Fibroblast of pulmonary artery (primary cell): ENCODE measurements at regions not wholly inside any gene's neighbourhood (a gene's known extent, or its start where the extent isn't known, plus 50 kb on each side); places are given as distances from the start of the nearest gene placed in this dataset.

Experiments
- DNase-seq: peaks from one replicate; pipeline ENCODE4 v3.0.0-alpha.2; 2010; ENCODE audit warnings: low read depth
- H3K4me3 ChIP-seq: replicated peaks from 2 replicates; pipeline ENCODE4 v1.5.1; 2011; ENCODE audit warnings: low read depth, mild to moderate bottlenecking, control low read depth, low read length, moderate library complexity
- TF ChIP-seq, protein P1 (sequence below): IDR thresholded peaks from 2 replicates; pipeline ENCODE4 v1.5.1; 2011; ENCODE audit warnings: mild to moderate bottlenecking, control low read depth, low read length, inconsistent platforms; ENCODE audit errors: missing control alignments

- no peak for DNase-seq
- H3K4me3 ChIP-seq = no peak overlapping the region
- TF ChIP-seq, protein P1, sequence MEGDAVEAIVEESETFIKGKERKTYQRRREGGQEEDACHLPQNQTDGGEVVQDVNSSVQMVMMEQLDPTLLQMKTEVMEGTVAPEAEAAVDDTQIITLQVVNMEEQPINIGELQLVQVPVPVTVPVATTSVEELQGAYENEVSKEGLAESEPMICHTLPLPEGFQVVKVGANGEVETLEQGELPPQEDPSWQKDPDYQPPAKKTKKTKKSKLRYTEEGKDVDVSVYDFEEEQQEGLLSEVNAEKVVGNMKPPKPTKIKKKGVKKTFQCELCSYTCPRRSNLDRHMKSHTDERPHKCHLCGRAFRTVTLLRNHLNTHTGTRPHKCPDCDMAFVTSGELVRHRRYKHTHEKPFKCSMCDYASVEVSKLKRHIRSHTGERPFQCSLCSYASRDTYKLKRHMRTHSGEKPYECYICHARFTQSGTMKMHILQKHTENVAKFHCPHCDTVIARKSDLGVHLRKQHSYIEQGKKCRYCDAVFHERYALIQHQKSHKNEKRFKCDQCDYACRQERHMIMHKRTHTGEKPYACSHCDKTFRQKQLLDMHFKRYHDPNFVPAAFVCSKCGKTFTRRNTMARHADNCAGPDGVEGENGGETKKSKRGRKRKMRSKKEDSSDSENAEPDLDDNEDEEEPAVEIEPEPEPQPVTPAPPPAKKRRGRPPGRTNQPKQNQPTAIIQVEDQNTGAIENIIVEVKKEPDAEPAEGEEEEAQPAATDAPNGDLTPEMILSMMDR = no peak
These were observed 104.1 kb upstream of the GSE1 start for GRCh38 chr16:85508993-85509392.

GRCh38 chr16:85510041-85510659 lies 103.0 kb upstream of the GSE1 start:
- TF ChIP-seq, protein P1 = no peak
- no peak for DNase-seq
- H3K4me3 ChIP-seq = no peak overlapping the region

- TF ChIP-seq, protein P1 = no peak
- DNase-seq = no peak
- H3K4me3 ChIP-seq = no peak overlapping the region
These were observed 100.9 kb upstream of the GSE1 start for GRCh38 chr16:85511938-85512807.

- H3K4me3 ChIP-seq = no peak overlapping the region
- TF ChIP-seq, protein P1 = no peak
- DNase-seq = no peak
These were observed 100.4 kb upstream of the GSE1 start for GRCh38 chr16:85512808-85513115.

DNA sequence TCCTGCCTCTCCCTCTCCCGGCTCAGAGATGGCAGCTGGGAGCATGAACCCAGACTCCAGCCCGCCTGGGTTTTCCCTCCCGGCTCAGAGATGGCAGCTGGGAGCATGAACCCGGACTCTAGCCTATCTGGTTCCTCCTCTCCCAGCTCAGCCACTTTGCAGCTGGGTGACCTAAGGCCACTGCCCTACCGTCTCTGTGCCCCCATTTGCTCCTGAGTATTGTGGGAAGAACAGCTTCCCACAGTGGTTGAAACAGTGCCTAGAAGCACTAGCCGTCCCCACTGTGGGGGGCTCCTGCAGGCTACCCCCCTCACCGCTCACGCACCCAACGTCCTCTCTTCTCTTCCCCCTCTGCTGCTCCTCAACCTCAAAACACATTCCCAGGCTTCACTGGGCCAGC lies 99.9 kb upstream of the GSE1 start:
- DNase-seq = no peak
- TF ChIP-seq, protein P1 = no peak
- no peak overlapping the region for H3K4me3 ChIP-seq

DNA sequence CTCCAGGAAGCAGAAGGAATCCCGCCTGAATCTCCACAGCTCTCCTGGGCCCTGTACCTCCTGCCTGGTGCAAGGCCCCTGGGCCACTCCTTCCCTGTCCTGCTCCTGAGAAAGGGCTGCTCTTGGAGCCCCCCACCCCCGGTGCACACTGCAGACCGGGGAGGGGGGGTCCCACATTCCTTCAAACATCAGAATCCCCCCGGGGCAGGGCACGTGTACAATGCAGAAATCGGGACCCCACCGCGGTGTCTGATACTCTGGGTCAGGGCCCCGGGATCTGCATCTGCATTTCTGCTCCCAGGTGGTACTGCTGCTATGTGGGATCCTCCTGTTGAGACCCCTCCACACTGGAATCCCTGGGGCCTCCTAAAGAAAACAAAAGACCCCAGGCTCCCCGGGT lies 99.5 kb upstream of the GSE1 start:
- DNase-seq = no peak
- TF ChIP-seq, protein P1 = no peak
- no peak overlapping the region for H3K4me3 ChIP-seq

DNA sequence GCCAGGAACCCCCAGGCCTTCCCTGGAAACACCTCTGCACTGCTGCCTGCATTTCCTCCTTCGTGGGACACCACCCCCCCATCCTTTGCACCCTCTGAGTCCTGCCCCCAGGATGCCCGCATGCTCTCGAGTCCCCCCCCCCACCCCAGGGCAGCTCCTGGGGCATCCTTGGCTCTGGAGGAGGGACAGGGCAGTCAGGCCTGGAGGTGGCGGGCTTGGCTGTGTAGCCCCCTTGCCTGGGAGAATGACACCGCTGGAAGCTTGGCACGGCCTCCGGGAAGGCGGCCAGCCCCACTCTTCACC lies 98.9 kb upstream of the GSE1 start:
- TF ChIP-seq, protein P1 = no peak
- no peak overlapping the region for H3K4me3 ChIP-seq
- no peak for DNase-seq
